ENCODE measurements at regions not wholly inside any gene's neighbourhood (a gene's known extent, or its start where the extent isn't known, plus 50 kb on each side); places are given as distances from the start of the nearest gene placed in this dataset.

- H3K4me3 Mint-ChIP-seq = no peak overlapping the region
- no peak overlapping the region for H3K27ac Mint-ChIP-seq
- H3K4me1 Mint-ChIP-seq = no peaks in the 10 kb centered on the region
- H3K36me3 Mint-ChIP-seq = no peaks in the 10 kb centered on the region
- H3K9me3 Mint-ChIP-seq = peaks cover 29% of the 10 kb centered on the region
- no peak for DNase-seq (ENCODE audit: low spot score in 2 of 2)
- ATAC-seq = no peak
Measured at GRCh38 chr4:45869184-45869583, 254.7 kb downstream of the GABRG1 start.

- DNase-seq (ENCODE audit: low spot score in 2 of 2) (no peak), ATAC-seq (no peak)
- Mint-ChIP-seq H3K4me3 (no peak overlapping the region), H3K36me3 (no peaks in the 10 kb centered on the region), H3K4me1 (no peaks in the 10 kb centered on the region), H3K9me3 (peaks cover 15% of the 10 kb centered on the region), H3K27ac (no peak overlapping the region)
Measured at GRCh38 chr4:45865781-45866180, 258.1 kb downstream of the GABRG1 start.

GRCh38 chr4:45855857-45856256 lies 268.0 kb downstream of the GABRG1 start:
- Mint-ChIP-seq H3K36me3 (no peaks in the 10 kb centered on the region), H3K9me3 (peaks cover 28% of the 10 kb centered on the region), H3K4me1 (no peaks in the 10 kb centered on the region), H3K27ac (no peak overlapping the region), H3K4me3 (no peak overlapping the region)
- DNase-seq (ENCODE audit: low spot score in 2 of 2) (no peak), ATAC-seq (no peak)

- no peak overlapping the region for H3K27ac Mint-ChIP-seq
- H3K4me1 Mint-ChIP-seq = no peaks in the 10 kb centered on the region
- no peak for ATAC-seq
- H3K36me3 Mint-ChIP-seq = no peaks in the 10 kb centered on the region
- no peak for DNase-seq (ENCODE audit: low spot score in 2 of 2)
- H3K4me3 Mint-ChIP-seq = no peak overlapping the region
- peaks cover 16% of the 10 kb centered on the region for H3K9me3 Mint-ChIP-seq
Measured at GRCh38 chr4:45846016-45846415, 277.8 kb downstream of the GABRG1 start.

GRCh38 chr4:45841791-45842190 lies 282.1 kb downstream of the GABRG1 start:
- Mint-ChIP-seq H3K27ac (no peak overlapping the region), H3K4me1 (no peaks in the 10 kb centered on the region), H3K9me3 (peaks cover 8% of the 10 kb centered on the region), H3K36me3 (no peaks in the 10 kb centered on the region), H3K4me3 (no peak overlapping the region)
- ATAC-seq = no peak
- DNase-seq (ENCODE audit: low spot score in 2 of 2) = no peak

- ATAC-seq = no peak
- H3K4me3 Mint-ChIP-seq = no peak overlapping the region
- no peaks in the 10 kb centered on the region for H3K36me3 Mint-ChIP-seq
- H3K4me1 Mint-ChIP-seq = no peaks in the 10 kb centered on the region
- H3K9me3 Mint-ChIP-seq = peaks cover 22% of the 10 kb centered on the region
- DNase-seq (ENCODE audit: low spot score in 2 of 2) = no peak
- H3K27ac Mint-ChIP-seq = no peak overlapping the region
Measured at GRCh38 chr4:45831692-45832091, 292.2 kb downstream of the GABRG1 start.

GRCh38 chr4:45803994-45804393 lies 319.9 kb downstream of the GABRG1 start:
- no peaks in the 10 kb centered on the region for H3K36me3 Mint-ChIP-seq
- ATAC-seq (no peak), DNase-seq (ENCODE audit: low spot score in 2 of 2) (no peak)
- H3K9me3 Mint-ChIP-seq = peaks cover 13% of the 10 kb centered on the region
- no peaks in the 10 kb centered on the region for H3K4me1 Mint-ChIP-seq
- H3K27ac Mint-ChIP-seq = no peak overlapping the region
- H3K4me3 Mint-ChIP-seq = no peak overlapping the region

- H3K9me3 Mint-ChIP-seq = peaks cover 10% of the 10 kb centered on the region
- no peak for DNase-seq (ENCODE audit: low spot score in 2 of 2)
- no peak overlapping the region for H3K27ac Mint-ChIP-seq
- H3K4me3 Mint-ChIP-seq = no peak overlapping the region
- ATAC-seq = no peak
- H3K4me1 Mint-ChIP-seq = no peaks in the 10 kb centered on the region
- H3K36me3 Mint-ChIP-seq = no peaks in the 10 kb centered on the region
Measured at GRCh38 chr4:45795135-45795534, 328.7 kb downstream of the GABRG1 start.

GRCh38 chr4:45778514-45778913 lies 345.3 kb downstream of the GABRG1 start:
- no peaks in the 10 kb centered on the region for H3K4me1 Mint-ChIP-seq
- no peak for ATAC-seq
- H3K36me3 Mint-ChIP-seq = no peaks in the 10 kb centered on the region
- H3K4me3 Mint-ChIP-seq = no peak overlapping the region
- no peak for DNase-seq (ENCODE audit: low spot score in 2 of 2)
- H3K27ac Mint-ChIP-seq = no peak overlapping the region
- peaks cover 9% of the 10 kb centered on the region for H3K9me3 Mint-ChIP-seq

- DNase-seq (ENCODE audit: low spot score in 2 of 2) = no peak
- ATAC-seq = no peak
- Mint-ChIP-seq H3K4me3 (no peak overlapping the region), H3K4me1 (no peaks in the 10 kb centered on the region), H3K27ac (no peak overlapping the region), H3K9me3 (peaks cover 9% of the 10 kb centered on the region), H3K36me3 (no peaks in the 10 kb centered on the region)
Measured at GRCh38 chr4:45776146-45776545, 347.7 kb downstream of the GABRG1 start.

- Mint-ChIP-seq H3K27ac (no peak overlapping the region), H3K9me3 (peaks cover 7% of the 10 kb centered on the region), H3K4me3 (no peak overlapping the region), H3K4me1 (no peaks in the 10 kb centered on the region), H3K36me3 (no peaks in the 10 kb centered on the region)
- ATAC-seq (no peak), DNase-seq (ENCODE audit: low spot score in 2 of 2) (no peak)
Measured at GRCh38 chr4:45770958-45771357, 352.9 kb downstream of the GABRG1 start.

GRCh38 chr4:45765521-45765920 lies 358.3 kb downstream of the GABRG1 start:
- no peak for ATAC-seq
- Mint-ChIP-seq H3K9me3 (peaks cover 14% of the 10 kb centered on the region), H3K4me3 (no peak overlapping the region)

GRCh38 chr4:45751877-45752530 lies 371.9 kb downstream of the GABRG1 start:
- DNase-seq (ENCODE audit: low spot score in 2 of 2) (no peak), ATAC-seq (no peak)
- H3K36me3 Mint-ChIP-seq = no peaks in the 10 kb centered on the region
- H3K4me3 Mint-ChIP-seq = no peak overlapping the region
- H3K4me1 Mint-ChIP-seq = no peaks in the 10 kb centered on the region
- H3K27ac Mint-ChIP-seq = no peak overlapping the region
- H3K9me3 Mint-ChIP-seq = peaks cover 5% of the 10 kb centered on the region

More at GRCh38 chr4:45765521-45765920, 358.3 kb downstream of the GABRG1 start:
- H3K4me1 Mint-ChIP-seq = no peaks in the 10 kb centered on the region
- no peak for DNase-seq (ENCODE audit: low spot score in 2 of 2)
- no peak overlapping the region for H3K27ac Mint-ChIP-seq
- H3K36me3 Mint-ChIP-seq = no peaks in the 10 kb centered on the region

- no peak overlapping the region for H3K27ac Mint-ChIP-seq
- no peak for ATAC-seq
- DNase-seq (ENCODE audit: low spot score in 2 of 2) = no peak
- H3K9me3 Mint-ChIP-seq = peaks cover 5% of the 10 kb centered on the region
- H3K36me3 Mint-ChIP-seq = no peaks in the 10 kb centered on the region
- H3K4me3 Mint-ChIP-seq = no peak overlapping the region
- no peaks in the 10 kb centered on the region for H3K4me1 Mint-ChIP-seq
Measured at GRCh38 chr4:45750721-45751120, 373.1 kb downstream of the GABRG1 start.

GRCh38 chr4:45745741-45746140 lies 378.1 kb downstream of the GABRG1 start:
- Mint-ChIP-seq H3K9me3 (peaks cover 17% of the 10 kb centered on the region), H3K36me3 (no peaks in the 10 kb centered on the region), H3K27ac (no peak overlapping the region), H3K4me1 (no peaks in the 10 kb centered on the region), H3K4me3 (no peak overlapping the region)
- ATAC-seq (no peak), DNase-seq (ENCODE audit: low spot score in 2 of 2) (no peak)

GRCh38 chr4:45741897-45742296 lies 382.0 kb downstream of the GABRG1 start:
- ATAC-seq (no peak), DNase-seq (ENCODE audit: low spot score in 2 of 2) (no peak)
- no peaks in the 10 kb centered on the region for H3K4me1 Mint-ChIP-seq
- H3K27ac Mint-ChIP-seq = no peak overlapping the region
- no peaks in the 10 kb centered on the region for H3K36me3 Mint-ChIP-seq
- no peak overlapping the region for H3K4me3 Mint-ChIP-seq
- H3K9me3 Mint-ChIP-seq = peaks cover 22% of the 10 kb centered on the region

- no peaks in the 10 kb centered on the region for H3K36me3 Mint-ChIP-seq
- ATAC-seq (no peak), DNase-seq (ENCODE audit: low spot score in 2 of 2) (no peak)
- peaks cover 14% of the 10 kb centered on the region for H3K9me3 Mint-ChIP-seq
- no peaks in the 10 kb centered on the region for H3K4me1 Mint-ChIP-seq
- H3K27ac Mint-ChIP-seq = no peak overlapping the region
- no peak overlapping the region for H3K4me3 Mint-ChIP-seq
Measured at GRCh38 chr4:45732161-45732560, 391.7 kb downstream of the GABRG1 start.
